Mammary epithelial cell (primary cell): ENCODE measurements at regions not wholly inside any gene's neighbourhood (a gene's known extent, or its start where the extent isn't known, plus 50 kb on each side); places are given as distances from the start of the nearest gene placed in this dataset.
"Not testable (repeated sequence)": the region's sequence is repeated elsewhere in the genome, so short reads cannot be mapped to it uniquely, and the experiment has no call there.

Source experiments
- EZH2 ChIP-seq: IDR thresholded peaks from 2 replicates; pipeline ENCODE4 v1.6.1; 2012; ENCODE audit warnings: low read length, inconsistent platforms, borderline replicate concordance
- TF ChIP-seq, protein P1 (sequence below), 2 donors: IDR thresholded peaks in 1 of 2; conservative IDR thresholded peaks in 1 of 2; 2 replicates each; pipeline ENCODE4 v1.5.1; 2011 to 2012; ENCODE audit warnings: inconsistent platforms in 2 of 2, low read length in 2 of 2, mild to moderate bottlenecking in 2 of 2, control low read depth in 1 of 2, low read depth in 1 of 2; ENCODE audit not compliant: insufficient read depth in 1 of 2; ENCODE audit errors: extremely low read depth in 1 of 2

DNA sequence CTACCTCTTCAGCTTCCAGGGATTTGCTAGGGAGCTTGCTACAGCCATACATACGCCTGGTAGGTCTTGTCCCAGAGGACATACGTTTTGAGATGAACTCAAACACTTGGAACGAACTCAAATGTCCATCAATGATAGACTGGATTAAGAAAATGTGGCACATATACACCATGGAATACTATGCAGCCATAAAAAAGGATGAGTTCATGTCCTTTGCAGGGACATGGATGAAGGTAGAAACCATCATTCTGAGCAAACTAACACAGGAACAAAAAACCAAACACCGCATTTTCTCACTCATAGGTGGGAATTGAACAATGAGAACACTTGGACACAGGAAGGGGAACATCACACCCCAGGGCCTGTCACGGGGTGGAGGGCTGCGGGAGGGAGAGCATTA lies 68.6 kb upstream of the SGK1 start:
- not testable (repeated sequence) for TF ChIP-seq EZH2
- TF ChIP-seq, protein P1, sequence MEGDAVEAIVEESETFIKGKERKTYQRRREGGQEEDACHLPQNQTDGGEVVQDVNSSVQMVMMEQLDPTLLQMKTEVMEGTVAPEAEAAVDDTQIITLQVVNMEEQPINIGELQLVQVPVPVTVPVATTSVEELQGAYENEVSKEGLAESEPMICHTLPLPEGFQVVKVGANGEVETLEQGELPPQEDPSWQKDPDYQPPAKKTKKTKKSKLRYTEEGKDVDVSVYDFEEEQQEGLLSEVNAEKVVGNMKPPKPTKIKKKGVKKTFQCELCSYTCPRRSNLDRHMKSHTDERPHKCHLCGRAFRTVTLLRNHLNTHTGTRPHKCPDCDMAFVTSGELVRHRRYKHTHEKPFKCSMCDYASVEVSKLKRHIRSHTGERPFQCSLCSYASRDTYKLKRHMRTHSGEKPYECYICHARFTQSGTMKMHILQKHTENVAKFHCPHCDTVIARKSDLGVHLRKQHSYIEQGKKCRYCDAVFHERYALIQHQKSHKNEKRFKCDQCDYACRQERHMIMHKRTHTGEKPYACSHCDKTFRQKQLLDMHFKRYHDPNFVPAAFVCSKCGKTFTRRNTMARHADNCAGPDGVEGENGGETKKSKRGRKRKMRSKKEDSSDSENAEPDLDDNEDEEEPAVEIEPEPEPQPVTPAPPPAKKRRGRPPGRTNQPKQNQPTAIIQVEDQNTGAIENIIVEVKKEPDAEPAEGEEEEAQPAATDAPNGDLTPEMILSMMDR (conservative IDR thresholded peaks at IDR 0.05 in 1 of 2, IDR thresholded peaks at IDR 0.05 in 1 of 2; ENCODE audit: extremely low read depth in 1 of 2, insufficient read depth in 1 of 2, low read depth in 1 of 2, low read length in 2 of 2): not testable (repeated sequence)
